ENCODE measurements at regions not wholly inside any gene's neighbourhood (a gene's known extent, or its start where the extent isn't known, plus 50 kb on each side); places are given as distances from the start of the nearest gene placed in this dataset.

DNA sequence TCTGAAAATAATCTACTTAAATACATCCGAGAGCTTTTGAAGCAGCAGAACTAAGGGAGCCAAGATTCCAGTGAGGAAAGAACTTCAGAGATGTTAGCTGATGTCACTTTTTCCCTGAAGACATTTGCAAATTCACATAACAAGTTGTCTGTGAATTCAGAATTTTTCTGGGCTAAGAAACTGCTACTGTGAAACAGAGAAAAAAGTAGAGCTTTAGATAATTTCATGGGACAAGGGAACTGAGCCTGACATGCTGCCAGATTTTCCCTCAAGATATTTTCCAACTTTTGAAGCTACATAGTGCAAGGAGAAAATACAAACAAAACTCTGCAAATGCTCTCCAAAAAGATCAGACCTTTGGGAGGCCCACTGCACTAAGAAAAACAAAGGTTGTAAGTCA, 484.2 kb downstream of the ANKRD7 start:
- TF ChIP-seq, protein P1, sequence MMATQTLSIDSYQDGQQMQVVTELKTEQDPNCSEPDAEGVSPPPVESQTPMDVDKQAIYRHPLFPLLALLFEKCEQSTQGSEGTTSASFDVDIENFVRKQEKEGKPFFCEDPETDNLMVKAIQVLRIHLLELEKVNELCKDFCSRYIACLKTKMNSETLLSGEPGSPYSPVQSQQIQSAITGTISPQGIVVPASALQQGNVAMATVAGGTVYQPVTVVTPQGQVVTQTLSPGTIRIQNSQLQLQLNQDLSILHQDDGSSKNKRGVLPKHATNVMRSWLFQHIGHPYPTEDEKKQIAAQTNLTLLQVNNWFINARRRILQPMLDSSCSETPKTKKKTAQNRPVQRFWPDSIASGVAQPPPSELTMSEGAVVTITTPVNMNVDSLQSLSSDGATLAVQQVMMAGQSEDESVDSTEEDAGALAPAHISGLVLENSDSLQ (IDR thresholded peaks at IDR 0.05), result no peak
- TF ChIP-seq SUZ12 (IDR thresholded peaks at IDR 0.05) (no peak), TARDBP (IDR thresholded peaks at IDR 0.05) (no peak), NFRKB (IDR thresholded peaks at IDR 0.05) (no peak), FOXM1 (IDR thresholded peaks at IDR 0.05; ENCODE audit: borderline replicate concordance) (no peak), ELF4 (IDR thresholded peaks at IDR 0.05) (no peak), SP1 (IDR thresholded peaks at IDR 0.05) (no peak), FOXA1 (IDR thresholded peaks at IDR 0.05) (no peak), BHLHE40 (IDR thresholded peaks at IDR 0.05; ENCODE audit: borderline replicate concordance) (no peak), ARNT (IDR thresholded peaks at IDR 0.05) (no peak), HDGF (IDR thresholded peaks at IDR 0.05; ENCODE audit: borderline replicate concordance) (no peak), ZNF384 (IDR thresholded peaks at IDR 0.05) (no peak), FOXK2 (IDR thresholded peaks at IDR 0.05) (no peak)
